Liver (tissue), 8 donors: ENCODE measurements at regions not wholly inside any gene's neighbourhood (a gene's known extent, or its start where the extent isn't known, plus 50 kb on each side); places are given as distances from the start of the nearest gene placed in this dataset.

Experiments
- DNase-seq: peaks from one replicate; pipeline ENCODE4 v3.0.0-alpha.2; 2017; ENCODE audit warnings: low spot score
- H3K27ac ChIP-seq, 2 donors: one replicate each; pipeline ENCODE4 v1.7.0; 2013; ENCODE audit warnings: inconsistent platforms in 2 of 2, low read length in 2 of 2, control low read depth in 1 of 2, low read depth in 1 of 2, mild to moderate bottlenecking in 1 of 2
- H3K27me3 ChIP-seq, 4 donors: one replicate each; pipeline versions ENCODE4 v1.6.1 to v1.7.0; 2013; ENCODE audit warnings: low read length in 3 of 4, inconsistent platforms in 1 of 4, mild to moderate bottlenecking in 1 of 4, moderate library complexity in 1 of 4; ENCODE audit not compliant: control insufficient read depth in 4 of 4, insufficient read depth in 4 of 4
- H3K36me3 ChIP-seq, 4 donors: one replicate each; pipeline versions ENCODE4 v1.6.1 to v1.7.0; 2013; ENCODE audit warnings: low read length in 3 of 4, mild to moderate bottlenecking in 3 of 4, low read depth in 1 of 4, moderate library complexity in 1 of 4; ENCODE audit not compliant: control insufficient read depth in 4 of 4, insufficient read depth in 3 of 4
- H3K4me1 ChIP-seq, 4 donors: one replicate each; pipeline versions ENCODE4 v1.6.1 to v1.7.0; 2013; ENCODE audit warnings: low read length in 3 of 4, mild to moderate bottlenecking in 3 of 4, moderate library complexity in 1 of 4; ENCODE audit not compliant: control insufficient read depth in 4 of 4, insufficient read depth in 4 of 4
- H3K4me3 ChIP-seq, 3 donors: one replicate each; pipeline versions ENCODE4 v1.6.1 to v1.7.0; 2013; ENCODE audit warnings: low read length in 3 of 3, control low read depth in 1 of 3, low read depth in 1 of 3, mild to moderate bottlenecking in 1 of 3
- H3K9ac ChIP-seq, 2 donors: one replicate each; pipeline ENCODE4 v1.7.0; 2013; ENCODE audit warnings: low read length in 2 of 2, mild to moderate bottlenecking in 2 of 2, moderate library complexity in 2 of 2, control low read depth in 1 of 2, low read depth in 1 of 2
- H3K9me3 ChIP-seq, 4 donors: one replicate each; pipeline versions ENCODE4 v1.6.1 to v1.7.0; 2013; ENCODE audit warnings: low read length in 3 of 4; ENCODE audit not compliant: control insufficient read depth in 4 of 4
- ATF3 ChIP-seq: IDR thresholded peaks from 2 replicates; pipeline ENCODE4 v1.6.1; 2016; ENCODE audit warnings: antibody characterized with exemption
- CTCF ChIP-seq: fragments of 150-350 bp; IDR thresholded peaks from 2 replicates; pipeline ENCODE4 v1.5.1; 2017; ENCODE audit warnings: improper control_type of control experiment, low read depth, low read length; ENCODE audit not compliant: missing input control
- EGR1 ChIP-seq, 2 donors: IDR thresholded peaks; 2 replicates each; pipeline ENCODE4 v1.6.1; 2016 to 2018; ENCODE audit warnings: antibody characterized with exemption in 2 of 2, low read depth in 2 of 2
- FOXA1 ChIP-seq: IDR thresholded peaks from 2 replicates; pipeline ENCODE4 v1.6.1; 2016; ENCODE audit warnings: antibody characterized with exemption
- FOXA2 ChIP-seq: IDR thresholded peaks from 2 replicates; pipeline ENCODE4 v1.6.1; 2016; ENCODE audit warnings: antibody characterized with exemption
- GABPA ChIP-seq, 2 donors: IDR thresholded peaks in 1 of 2; conservative IDR thresholded peaks in 1 of 2; 2 replicates each; pipeline ENCODE4 v1.6.1; 2016; ENCODE audit warnings: antibody characterized with exemption in 2 of 2, mild to moderate bottlenecking in 1 of 2, moderate library complexity in 1 of 2
- JUND ChIP-seq, 2 donors: IDR thresholded peaks; 2 replicates each; pipeline ENCODE4 v1.6.1; 2016; ENCODE audit warnings: antibody characterized with exemption in 2 of 2
- MAX ChIP-seq: IDR thresholded peaks from 2 replicates; pipeline ENCODE4 v1.6.1; 2016; ENCODE audit warnings: antibody characterized with exemption
- RAD21 ChIP-seq, 2 donors: IDR thresholded peaks; 2 replicates each; pipeline ENCODE4 v1.6.1; 2016; ENCODE audit warnings: antibody characterized with exemption in 2 of 2, mild to moderate bottlenecking in 2 of 2
- REST ChIP-seq: IDR thresholded peaks from 2 replicates; pipeline ENCODE4 v1.6.1; 2016; ENCODE audit warnings: antibody characterized with exemption, mild to moderate bottlenecking
- SP1 ChIP-seq: IDR thresholded peaks from 2 replicates; pipeline ENCODE4 v1.6.1; 2018; ENCODE audit warnings: antibody characterized with exemption, mild to moderate bottlenecking
- TAF1 ChIP-seq: conservative IDR thresholded peaks from 2 replicates; pipeline ENCODE4 v1.6.1; 2016; ENCODE audit warnings: antibody characterized with exemption, mild to moderate bottlenecking
- YY1 ChIP-seq: IDR thresholded peaks from 2 replicates; pipeline ENCODE4 v1.6.1; 2016; ENCODE audit warnings: antibody characterized with exemption, mild to moderate bottlenecking
- WGBS: extraction: QIAGEN DNeasy Blood & Tissue Kit; methylation state at CpG from one replicate; pipeline ENCODE4 v1.1.7; 2013; 5-methylcytosine and 5-hydroxymethylcytosine counted together
- donor health status: healthy.
- donor health status: healthy.
- donor health status: healthy.
- donor health status: healthy.
- donor health status: healthy.

- TF ChIP-seq REST = no peak
- no peak for TF ChIP-seq JUND (IDR thresholded peaks at IDR 0.05)
- TF ChIP-seq RAD21 (IDR thresholded peaks at IDR 0.05) = no peak
- no peak for TF ChIP-seq SP1
- no peak for TF ChIP-seq MAX
- TF ChIP-seq YY1 = no peak
- no peak for TF ChIP-seq GABPA (IDR thresholded peaks at IDR 0.05 in 1 of 2, conservative IDR thresholded peaks at IDR 0.05 in 1 of 2)
- no peak for TF ChIP-seq ATF3
- TF ChIP-seq FOXA2 = no peak
- no peak for TF ChIP-seq TAF1
Observed at GRCh38 chr2:154620471-154620870, 78.0 kb upstream of the KCNJ3 start (continued).

GRCh38 chr2:154623819-154624218, 74.7 kb upstream of the KCNJ3 start:
- whole genome bisulfite sequencing = 30% methylated on average over 3 of the region's 3 CpGs
- TF ChIP-seq TAF1 (no peak), FOXA1 (no peak), CTCF (peak; percentile 72), RAD21 (IDR thresholded peaks at IDR 0.05) (peak; percentile 93 to 97), FOXA2 (no peak), EGR1 (IDR thresholded peaks at IDR 0.05; ENCODE audit: low read depth in 2 of 2) (no peak)
- peak; percentile 38 for DNase-seq

GRCh38 chr2:154637456-154637855, 61.0 kb upstream of the KCNJ3 start:
- DNase-seq = no peak

More at GRCh38 chr2:154623819-154624218, 74.7 kb upstream of the KCNJ3 start:
- no peaks in the 10 kb centered on the region for H3K36me3 ChIP-seq
- no peaks in the 10 kb centered on the region for H3K27me3 ChIP-seq
- no peak overlapping the region for H3K9ac ChIP-seq
- H3K27ac ChIP-seq = no peak overlapping the region
- no peaks in the 10 kb centered on the region for H3K4me1 ChIP-seq
- H3K4me3 ChIP-seq = no peak overlapping the region
- no peaks in the 10 kb centered on the region for H3K9me3 ChIP-seq

More at GRCh38 chr2:154637456-154637855, 61.0 kb upstream of the KCNJ3 start:
- no peaks in the 10 kb centered on the region for H3K27me3 ChIP-seq
- TF ChIP-seq GABPA (IDR thresholded peaks at IDR 0.05 in 1 of 2, conservative IDR thresholded peaks at IDR 0.05 in 1 of 2) (no peak), CTCF (no peak), SP1 (no peak), JUND (IDR thresholded peaks at IDR 0.05) (no peak)
- no peaks in the 10 kb centered on the region for H3K4me1 ChIP-seq
- no peaks in the 10 kb centered on the region for H3K36me3 ChIP-seq
- H3K27ac ChIP-seq = no peak overlapping the region
- no peak overlapping the region for H3K9ac ChIP-seq
- no peak overlapping the region for H3K4me3 ChIP-seq
- no peaks in the 10 kb centered on the region for H3K9me3 ChIP-seq
